ENCODE measurements at regions not wholly inside any gene's neighbourhood (a gene's known extent, or its start where the extent isn't known, plus 50 kb on each side); places are given as distances from the start of the nearest gene placed in this dataset.
"Not testable (repeated sequence)": the region's sequence is repeated elsewhere in the genome, so short reads cannot be mapped to it uniquely, and the experiment has no call there.

DNA sequence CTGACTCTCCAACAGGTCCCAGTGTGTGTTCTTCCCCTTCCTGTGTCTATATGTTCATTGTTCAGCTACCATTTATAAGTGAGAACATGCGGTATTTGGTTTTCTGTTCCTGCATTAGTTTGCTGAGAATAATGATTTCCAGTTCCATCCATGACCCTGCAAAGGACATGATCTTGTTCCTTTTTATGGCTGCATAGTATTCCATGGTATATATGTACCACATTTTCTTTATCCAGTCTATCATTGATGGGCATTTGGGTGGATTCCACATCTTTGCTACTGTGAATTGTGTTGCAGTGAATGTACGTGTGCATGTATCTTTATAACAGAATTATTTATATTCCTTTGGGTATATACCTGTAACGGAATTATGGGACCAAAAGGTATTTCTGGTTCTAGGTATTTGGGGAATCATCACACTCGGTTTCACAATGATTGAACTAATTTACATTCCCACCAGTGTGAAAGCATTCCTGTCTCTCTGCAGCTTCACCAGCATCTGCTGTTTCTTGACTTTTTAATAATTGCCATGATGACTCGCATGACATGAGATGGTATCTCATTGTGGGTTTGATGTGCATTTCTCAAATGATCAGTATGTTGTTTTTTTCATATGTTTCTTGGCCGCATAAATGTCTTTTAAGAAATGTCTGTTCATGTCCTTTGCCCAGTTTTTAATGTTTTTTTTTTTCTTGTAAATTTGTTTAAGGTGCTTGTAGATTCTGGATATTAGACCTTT, 60.2 kb downstream of the LSMEM1 start:
- DNase-seq (ENCODE audit: low read depth in 2 of 3, low spot score in 2 of 3): no peak

DNA sequence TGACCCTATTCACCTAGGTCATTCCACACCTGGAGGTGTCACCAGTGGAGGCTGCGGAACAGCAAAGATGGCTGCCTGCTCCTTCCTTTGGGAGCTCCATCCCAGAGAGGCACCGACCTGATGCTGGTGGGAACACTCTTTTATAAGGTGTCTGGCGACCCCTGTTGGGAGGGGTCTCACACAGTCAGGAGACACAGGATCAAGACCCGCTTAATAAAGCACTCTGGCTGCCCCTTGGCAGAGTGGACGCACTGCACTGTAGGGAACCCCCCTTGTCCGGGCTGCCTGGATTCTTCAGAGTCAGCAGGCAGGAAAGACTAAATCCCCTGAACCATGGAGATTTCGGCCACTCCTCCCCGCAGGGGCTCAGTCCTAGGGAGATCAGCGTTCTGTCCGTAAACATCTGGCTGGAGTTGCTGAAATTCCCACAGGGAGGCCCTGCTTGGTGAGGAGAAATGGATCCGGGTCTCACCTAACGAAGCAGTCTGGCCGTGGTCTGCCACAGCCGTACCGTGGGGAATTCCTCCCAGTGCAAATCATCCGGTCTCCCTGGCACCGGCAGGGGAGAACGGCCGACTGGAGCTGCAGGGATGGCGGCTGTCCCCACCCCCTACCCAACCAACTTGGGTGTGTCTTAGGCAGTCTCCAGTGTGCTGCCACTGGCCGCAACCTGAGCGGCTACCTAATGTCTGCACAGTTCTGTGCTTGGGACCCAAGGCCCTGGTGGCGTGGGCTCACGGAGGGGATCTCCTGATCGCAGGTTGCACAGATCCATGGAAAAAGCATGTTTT, 66.1 kb downstream of the LSMEM1 start:
- DNase-seq (ENCODE audit: low read depth in 2 of 3, low spot score in 2 of 3): no peak

- no peak for DNase-seq (ENCODE audit: low read depth in 2 of 3, low spot score in 2 of 3)
These were observed 67.1 kb downstream of the LSMEM1 start for GRCh38 chr7:112547916-112548315.

DNA sequence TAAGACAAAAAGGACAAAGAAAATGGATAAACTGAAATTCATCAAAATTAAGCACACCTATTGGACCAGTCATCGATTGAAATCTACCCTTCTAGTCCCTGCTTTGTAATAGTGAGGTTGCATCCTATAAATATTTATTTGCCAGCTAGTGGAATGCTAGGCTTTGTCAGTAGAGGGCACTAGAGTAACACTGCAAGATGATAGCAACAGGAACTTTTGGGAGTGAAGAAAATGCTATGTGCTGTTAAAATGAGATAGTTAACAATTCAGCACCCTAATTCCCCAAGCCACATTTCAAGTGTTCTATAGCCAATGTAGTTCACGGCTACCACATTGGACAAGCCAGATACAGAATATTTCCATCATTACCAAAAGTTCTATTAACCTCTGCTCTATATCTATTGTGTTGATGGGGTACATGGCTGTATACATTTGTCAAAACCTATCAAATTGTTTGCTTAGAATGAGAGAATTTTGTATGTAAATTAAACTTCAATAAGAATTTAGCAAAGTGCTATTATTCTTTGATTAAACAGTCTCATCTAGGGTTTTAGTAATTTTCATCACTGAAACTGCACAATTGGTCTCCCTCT, 69.8 kb downstream of the LSMEM1 start:
- DNase-seq (ENCODE audit: low read depth in 2 of 3, low spot score in 2 of 3): peak; percentile 5 to 82 (median 43)

DNA sequence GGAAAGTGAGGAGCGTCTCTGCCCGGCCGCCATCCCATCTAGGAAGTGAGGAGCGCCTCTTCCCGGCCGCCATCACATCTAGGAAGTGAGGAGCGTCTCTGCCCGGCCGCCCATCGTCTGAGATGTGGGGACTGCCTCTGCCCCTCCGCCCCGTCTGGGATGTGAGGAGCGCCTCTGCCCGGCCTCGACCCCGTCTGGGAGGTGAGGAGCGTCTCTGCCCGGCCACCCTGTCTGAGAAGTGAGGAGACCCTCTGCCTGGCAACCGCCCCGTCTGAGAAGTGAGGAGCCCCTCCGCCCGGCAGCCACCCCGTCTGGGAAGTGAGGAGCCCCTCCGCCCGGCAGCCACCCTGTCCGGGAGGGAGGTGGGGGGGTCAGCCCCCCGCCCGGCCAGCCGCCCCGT, 70.7 kb downstream of the LSMEM1 start:
- DNase-seq (ENCODE audit: low read depth in 2 of 3, low spot score in 2 of 3): not testable (repeated sequence)

- DNase-seq (ENCODE audit: low read depth in 2 of 3, low spot score in 2 of 3): no peak
These were observed 73.8 kb downstream of the LSMEM1 start for GRCh38 chr7:112554591-112554990.

GRCh38 chr7:112556633-112557032, 75.8 kb downstream of the LSMEM1 start:
- peak in 2 of 3 donors; percentile 5 to 6 for DNase-seq (ENCODE audit: low read depth in 2 of 3, low spot score in 2 of 3)

- DNase-seq (ENCODE audit: low read depth in 2 of 3, low spot score in 2 of 3): no peak
These were observed 85.9 kb downstream of the LSMEM1 start for GRCh38 chr7:112566442-112567324.

GRCh38 chr7:112567388-112567787, 86.6 kb downstream of the LSMEM1 start:
- DNase-seq (ENCODE audit: low read depth in 2 of 3, low spot score in 2 of 3): no peak

GRCh38 chr7:112571852-112572607, 91.2 kb downstream of the LSMEM1 start:
- no peak for DNase-seq (ENCODE audit: low read depth in 2 of 3, low spot score in 2 of 3)

GRCh38 chr7:112572669-112573301, 92.0 kb downstream of the LSMEM1 start:
- no peak for DNase-seq (ENCODE audit: low read depth in 2 of 3, low spot score in 2 of 3)

GRCh38 chr7:112573302-112574039, 92.7 kb downstream of the LSMEM1 start:
- peak in 1 of 3 donors; percentile 9 for DNase-seq (ENCODE audit: low read depth in 2 of 3, low spot score in 2 of 3)

DNA sequence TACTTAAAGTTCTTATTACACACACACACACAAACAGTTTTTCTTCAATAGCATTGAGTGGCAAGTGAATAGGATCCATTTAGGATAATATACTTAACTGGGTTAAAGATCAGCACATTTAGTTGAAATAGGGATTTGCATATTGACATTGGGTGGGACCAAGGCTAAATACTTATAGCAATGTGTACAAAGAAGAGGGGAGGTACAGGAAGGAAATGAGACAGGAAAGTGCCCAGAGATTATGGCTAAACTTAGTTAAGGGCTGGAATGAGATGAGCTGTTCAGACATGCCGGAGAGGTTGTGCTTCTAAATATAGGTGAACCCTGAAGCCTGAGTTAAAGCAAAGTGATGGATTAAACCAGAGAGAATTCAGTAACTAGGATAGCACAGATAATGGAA, 95.1 kb downstream of the LSMEM1 start:
- DNase-seq (ENCODE audit: low read depth in 2 of 3, low spot score in 2 of 3): no peak

DNA sequence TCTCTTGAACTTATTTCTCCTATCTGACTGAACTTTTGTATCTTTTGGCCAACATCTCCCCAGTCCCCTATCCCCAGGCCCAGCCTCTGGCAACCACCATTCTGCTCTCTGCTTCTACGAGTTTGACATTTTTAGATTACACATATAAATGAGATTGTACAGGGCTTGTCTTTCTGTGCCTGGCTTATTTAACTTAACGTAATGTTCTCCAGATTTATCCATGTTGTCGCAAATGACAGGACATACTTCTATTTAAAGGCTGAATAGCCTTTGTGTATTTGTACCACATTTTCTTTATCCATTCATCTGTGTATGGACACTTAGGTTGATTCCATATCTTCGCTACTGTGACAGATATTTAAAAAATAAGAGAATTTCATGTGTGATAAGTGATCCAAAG, 98.6 kb downstream of the LSMEM1 start:
- no peak for DNase-seq (ENCODE audit: low read depth in 2 of 3, low spot score in 2 of 3)

DNA sequence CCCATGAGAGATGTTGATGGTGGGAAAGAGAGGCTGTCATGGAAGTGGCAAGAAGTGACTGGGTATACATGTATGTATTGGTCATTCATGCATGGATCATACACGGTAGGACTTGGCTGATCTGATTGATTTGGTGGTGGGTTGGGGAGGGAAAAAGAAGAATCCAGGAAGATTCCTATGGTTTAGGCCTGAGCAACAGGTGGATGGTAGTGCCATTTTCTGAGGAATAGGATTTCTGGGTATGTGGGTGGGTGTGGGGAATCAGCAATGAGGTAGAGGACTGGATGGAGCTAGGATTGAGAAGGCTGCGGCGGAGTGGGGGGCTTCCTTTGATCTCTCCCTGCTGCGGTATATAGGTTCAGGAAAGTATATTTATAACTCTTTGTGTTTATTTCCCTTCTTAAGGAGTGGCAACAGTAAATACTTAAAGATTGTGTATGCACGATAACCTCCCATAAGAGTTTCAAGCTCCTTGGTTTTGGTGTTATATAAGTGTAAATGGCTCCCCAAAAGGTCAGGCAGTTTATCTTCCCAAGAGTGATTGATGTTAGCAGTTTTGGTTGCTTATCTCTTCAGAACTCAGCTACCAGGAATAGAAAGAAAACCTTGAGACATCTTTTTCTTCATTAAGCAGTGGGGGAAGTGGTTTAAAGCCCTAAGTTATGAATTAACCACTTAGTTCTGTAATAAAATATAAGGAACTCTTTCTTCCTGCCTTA, 100.1 kb downstream of the LSMEM1 start:
- no peak for DNase-seq (ENCODE audit: low read depth in 2 of 3, low spot score in 2 of 3)

- no peak for DNase-seq (ENCODE audit: low read depth in 2 of 3, low spot score in 2 of 3)
These were observed 100.7 kb downstream of the LSMEM1 start for GRCh38 chr7:112581529-112581928.

DNA sequence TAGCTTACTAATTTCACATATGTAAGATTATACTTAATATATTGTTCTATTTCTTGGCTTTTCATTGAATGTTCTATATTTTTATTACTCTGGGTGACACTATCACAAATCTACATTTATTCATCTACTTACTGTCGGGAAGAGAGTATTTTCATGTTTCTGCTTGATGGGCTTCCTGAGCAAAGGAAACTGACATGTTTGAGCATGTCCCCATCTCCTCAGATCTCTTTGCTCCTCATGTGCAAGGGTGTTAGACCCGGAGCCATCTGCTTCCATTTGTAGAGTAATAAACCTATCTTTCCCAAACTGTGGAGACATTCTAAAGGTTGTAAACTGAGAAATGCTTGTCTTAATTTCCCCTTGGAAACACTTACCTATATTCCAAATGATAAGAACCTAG, 103.5 kb downstream of the LSMEM1 start:
- DNase-seq (ENCODE audit: low read depth in 2 of 3, low spot score in 2 of 3): no peak

- DNase-seq (ENCODE audit: low read depth in 2 of 3, low spot score in 2 of 3): no peak
These were observed 106.7 kb downstream of the LSMEM1 start for GRCh38 chr7:112587504-112587903.

All from hematopoietic multipotent progenitor cell (in vitro differentiated cells).